Vagina (tissue), 2 donors: ENCODE measurements at regions not wholly inside any gene's neighbourhood (a gene's known extent, or its start where the extent isn't known, plus 50 kb on each side); places are given as distances from the start of the nearest gene placed in this dataset.

ENCODE experiments used
- DNase-seq, 2 donors: peaks; one replicate each; pipeline ENCODE4 v3.0.0-alpha.2; 2017; ENCODE audit errors: extremely low spot score in 2 of 2
- H3K27ac ChIP-seq: fragments of 200-600 bp; sonication (generic); one replicate; pipeline ENCODE4 v1.5.1; 2019
- H3K27me3 ChIP-seq: fragments of 200-600 bp; sonication (generic); one replicate; pipeline ENCODE4 v1.5.1; 2019
- H3K36me3 ChIP-seq, 2 donors: fragments of 200-600 bp; sonication (generic); one replicate each; pipeline ENCODE4 v1.5.1; 2017 to 2019
- H3K4me1 ChIP-seq: fragments of 200-600 bp; sonication (generic); one replicate; pipeline ENCODE4 v1.5.1; 2019
- H3K4me3 ChIP-seq, 2 donors: fragments of 200-600 bp; sonication (generic); 1 replicate in 1 of 2; 2 replicates in 1 of 2; pipeline ENCODE4 v1.5.1; 2016 to 2019
- H3K9me3 ChIP-seq: fragments of 200-600 bp; sonication (generic); one replicate; pipeline ENCODE4 v1.5.1; 2019
- CTCF ChIP-seq, 3 experiments: fragments of 450-650 bp in 2 of 3; fragments of 200-600 bp in 1 of 3; sonication (generic) in 1 of 3; IDR thresholded peaks; one replicate each; pipeline ENCODE4 v1.5.1; 2017 to 2019; ENCODE audit warnings: antibody characterized with exemption in 3 of 3, mild to moderate bottlenecking in 2 of 3, moderate library complexity in 2 of 3
- POLR2A ChIP-seq, 2 donors: fragments of 450-650 bp; IDR thresholded peaks; one replicate each; pipeline ENCODE4 v1.6.1; 2017; ENCODE audit warnings: antibody characterized with exemption in 2 of 2, mild to moderate bottlenecking in 2 of 2, moderate library complexity in 2 of 2
- POLR2AphosphoS5 ChIP-seq, 2 donors: sonication (generic); formaldehyde crosslinking; IDR thresholded peaks; one replicate each; pipeline ENCODE4 v1.9.0; 2017; ENCODE audit warnings: antibody characterized with exemption in 2 of 2, mild to moderate bottlenecking in 2 of 2, low read depth in 1 of 2; ENCODE audit not compliant: insufficient read depth in 1 of 2
- intact Hi-C: fragments of 100-400 bp; cut with DNase I; formaldehyde crosslinking; loops from one replicate; pipeline ENCODE4 v1.15.1; 2023

GRCh38 chr13:85148009-85148408 lies 651.2 kb downstream of the SLITRK6 start:
- DNase-seq, result no peak
- Histone ChIP-seq H3K27ac (no peak overlapping the region), H3K4me3 (no peak overlapping the region), H3K4me1 (no peaks in the 10 kb centered on the region), H3K36me3 (no peaks in the 10 kb centered on the region), H3K27me3 (no peaks in the 10 kb centered on the region), H3K9me3 (no peaks in the 10 kb centered on the region)
- TF ChIP-seq CTCF (IDR thresholded peaks at IDR 0.05) (no peak), POLR2A (IDR thresholded peaks at IDR 0.05) (no peak), POLR2AphosphoS5 (IDR thresholded peaks at IDR 0.05; ENCODE audit: insufficient read depth in 1 of 2, low read depth in 1 of 2) (no peak)
- intact Hi-C loops, result no loop called here

GRCh38 chr13:85142351-85142927 lies 656.8 kb downstream of the SLITRK6 start:
- TF ChIP-seq POLR2AphosphoS5 (IDR thresholded peaks at IDR 0.05; ENCODE audit: insufficient read depth in 1 of 2, low read depth in 1 of 2) (no peak), CTCF (IDR thresholded peaks at IDR 0.05) (no peak), POLR2A (IDR thresholded peaks at IDR 0.05) (no peak)
- H3K27ac ChIP-seq, result no peak overlapping the region
- H3K4me3 ChIP-seq, result no peak overlapping the region
- H3K36me3 ChIP-seq, result no peaks in the 10 kb centered on the region
- no peak for DNase-seq
- H3K4me1 ChIP-seq, result no peaks in the 10 kb centered on the region
- H3K9me3 ChIP-seq, result no peaks in the 10 kb centered on the region
- no peaks in the 10 kb centered on the region for H3K27me3 ChIP-seq
- intact Hi-C loops, result no loop called here

GRCh38 chr13:85141401-85141800 lies 657.8 kb downstream of the SLITRK6 start:
- H3K4me3 ChIP-seq, result no peak overlapping the region
- no peaks in the 10 kb centered on the region for H3K36me3 ChIP-seq
- intact Hi-C loops, result no loop called here
- no peaks in the 10 kb centered on the region for H3K27me3 ChIP-seq
- no peaks in the 10 kb centered on the region for H3K4me1 ChIP-seq
- no peak for TF ChIP-seq POLR2AphosphoS5 (IDR thresholded peaks at IDR 0.05; ENCODE audit: insufficient read depth in 1 of 2, low read depth in 1 of 2)
- TF ChIP-seq CTCF (IDR thresholded peaks at IDR 0.05), result no peak
- no peak for TF ChIP-seq POLR2A (IDR thresholded peaks at IDR 0.05)
- H3K9me3 ChIP-seq, result no peaks in the 10 kb centered on the region
- no peak overlapping the region for H3K27ac ChIP-seq
- no peak for DNase-seq

- no peaks in the 10 kb centered on the region for H3K36me3 ChIP-seq
- intact Hi-C loops, result no loop called here
- no peak overlapping the region for H3K4me3 ChIP-seq
- no peaks in the 10 kb centered on the region for H3K4me1 ChIP-seq
- DNase-seq, result no peak
- H3K27ac ChIP-seq, result no peak overlapping the region
- no peaks in the 10 kb centered on the region for H3K27me3 ChIP-seq
- TF ChIP-seq POLR2AphosphoS5 (IDR thresholded peaks at IDR 0.05; ENCODE audit: insufficient read depth in 1 of 2, low read depth in 1 of 2), result no peak
- TF ChIP-seq POLR2A (IDR thresholded peaks at IDR 0.05), result no peak
- TF ChIP-seq CTCF (IDR thresholded peaks at IDR 0.05), result no peak
- no peaks in the 10 kb centered on the region for H3K9me3 ChIP-seq
Measured at GRCh38 chr13:85140192-85140591, 659.0 kb downstream of the SLITRK6 start.

- H3K9me3 ChIP-seq, result no peaks in the 10 kb centered on the region
- DNase-seq, result no peak
- no peak for TF ChIP-seq CTCF (IDR thresholded peaks at IDR 0.05)
- TF ChIP-seq POLR2AphosphoS5 (IDR thresholded peaks at IDR 0.05; ENCODE audit: insufficient read depth in 1 of 2, low read depth in 1 of 2), result no peak
- TF ChIP-seq POLR2A (IDR thresholded peaks at IDR 0.05), result no peak
- H3K36me3 ChIP-seq, result no peaks in the 10 kb centered on the region
- H3K27me3 ChIP-seq, result no peaks in the 10 kb centered on the region
- H3K4me1 ChIP-seq, result no peaks in the 10 kb centered on the region
- H3K27ac ChIP-seq, result no peak overlapping the region
- H3K4me3 ChIP-seq, result no peak overlapping the region
- intact Hi-C loops, result no loop called here
Measured at GRCh38 chr13:85137516-85137915, 661.7 kb downstream of the SLITRK6 start.
